ELF-1 (cell line): ENCODE measurements at regions not wholly inside any gene's neighbourhood (a gene's known extent, or its start where the extent isn't known, plus 50 kb on each side); places are given as distances from the start of the nearest gene placed in this dataset.

Experiments used
- DNase-seq: peaks from one replicate; pipeline ENCODE4 v3.0.0-alpha.2; 2016; ENCODE audit warnings: low read depth, low spot score

DNA sequence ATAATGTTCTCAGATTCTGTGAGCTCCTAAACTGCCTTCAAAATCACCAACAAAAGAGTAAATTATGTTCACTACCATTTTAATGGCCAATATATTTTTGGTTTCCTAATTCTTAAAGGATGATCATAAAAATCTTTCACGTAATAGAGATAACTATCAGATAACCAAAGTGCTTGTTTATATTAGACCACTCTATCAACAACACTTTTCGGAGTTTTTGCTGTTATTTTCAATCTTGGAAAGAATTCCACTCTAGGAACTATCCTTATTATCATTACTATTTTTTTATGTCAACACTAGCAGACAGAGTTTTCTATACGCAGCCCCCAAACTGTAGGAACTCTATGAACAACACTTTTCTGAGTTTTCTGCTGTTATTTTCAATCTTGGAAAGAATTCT, 782.5 kb upstream of the ZEB2 start:
- no peak for DNase-seq

DNA sequence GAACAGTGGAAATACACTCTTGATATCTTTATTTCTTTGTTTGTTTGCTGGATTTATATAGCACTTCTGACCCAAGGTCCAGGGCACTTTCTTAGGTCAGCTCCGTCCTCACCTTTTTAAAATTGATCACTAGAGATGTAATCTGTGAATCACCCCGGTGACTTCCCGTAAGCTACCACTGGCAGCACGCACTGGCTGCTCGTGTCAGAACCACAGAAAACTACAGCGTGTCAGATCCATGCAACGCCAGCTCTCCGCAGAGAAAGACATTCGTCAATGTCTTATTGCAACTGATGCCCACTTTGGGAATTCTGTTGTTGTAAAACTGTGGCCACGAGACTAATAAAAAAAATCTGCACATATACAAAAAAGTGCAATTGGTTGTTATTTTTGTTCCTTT, 779.4 kb upstream of the ZEB2 start:
- DNase-seq = no peak

DNA sequence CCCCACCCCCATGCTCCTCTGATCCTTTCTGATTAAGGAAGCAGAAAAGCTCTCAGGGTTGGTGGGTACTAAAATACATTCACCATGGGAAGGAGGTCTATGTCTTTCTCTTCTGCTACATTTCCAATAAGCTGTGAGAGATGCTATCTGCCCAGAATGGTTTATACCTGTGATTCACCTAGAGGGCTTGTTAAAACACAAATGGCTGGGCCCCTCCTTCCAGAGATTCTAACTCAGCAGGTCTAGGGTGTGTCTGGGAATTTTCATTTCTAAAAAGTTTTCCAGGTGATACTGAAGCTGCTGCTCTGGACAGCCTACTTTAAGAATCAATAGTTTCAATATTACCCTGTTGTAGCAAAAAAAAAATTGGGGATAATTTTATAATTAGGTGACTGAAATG, 772.2 kb upstream of the ZEB2 start:
- no peak for DNase-seq

DNA sequence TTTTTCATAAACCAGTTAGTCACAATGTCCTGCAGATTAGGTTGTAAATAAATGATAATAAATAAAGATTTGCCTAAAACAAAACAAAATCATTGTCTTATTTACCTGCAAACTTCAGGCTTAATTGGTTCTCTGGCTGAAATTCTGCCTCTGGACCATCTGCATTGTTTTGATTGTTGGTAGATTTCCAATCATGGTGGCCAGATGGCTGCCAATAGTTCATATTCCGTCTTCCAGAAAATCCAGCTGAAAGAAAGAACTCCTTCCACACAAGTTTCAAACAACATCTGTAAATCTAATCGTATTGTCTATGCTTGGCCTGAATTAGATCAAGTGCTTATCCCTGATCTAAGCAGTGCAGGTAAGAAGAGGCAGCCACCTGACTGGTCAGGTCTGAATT, 771.1 kb upstream of the ZEB2 start:
- no peak for DNase-seq

DNA sequence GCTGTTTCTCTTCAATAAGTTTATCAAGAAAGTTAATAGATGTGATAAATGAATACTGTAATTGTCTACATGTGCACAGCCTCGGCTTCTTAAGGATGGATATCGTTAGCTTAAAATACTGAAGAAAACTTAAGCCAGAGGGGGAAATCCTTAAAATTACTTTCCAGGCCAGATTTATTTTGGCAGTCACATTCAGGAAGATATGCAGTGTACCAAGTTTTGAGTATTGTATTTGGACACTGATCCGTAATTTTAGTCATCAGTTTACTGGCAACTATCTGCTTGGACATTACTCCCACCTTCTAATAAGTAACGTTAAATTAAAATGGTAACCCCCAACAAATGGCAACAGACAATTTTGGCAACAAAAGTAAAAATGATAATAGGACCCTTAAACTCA, 770.0 kb upstream of the ZEB2 start:
- DNase-seq = no peak

DNA sequence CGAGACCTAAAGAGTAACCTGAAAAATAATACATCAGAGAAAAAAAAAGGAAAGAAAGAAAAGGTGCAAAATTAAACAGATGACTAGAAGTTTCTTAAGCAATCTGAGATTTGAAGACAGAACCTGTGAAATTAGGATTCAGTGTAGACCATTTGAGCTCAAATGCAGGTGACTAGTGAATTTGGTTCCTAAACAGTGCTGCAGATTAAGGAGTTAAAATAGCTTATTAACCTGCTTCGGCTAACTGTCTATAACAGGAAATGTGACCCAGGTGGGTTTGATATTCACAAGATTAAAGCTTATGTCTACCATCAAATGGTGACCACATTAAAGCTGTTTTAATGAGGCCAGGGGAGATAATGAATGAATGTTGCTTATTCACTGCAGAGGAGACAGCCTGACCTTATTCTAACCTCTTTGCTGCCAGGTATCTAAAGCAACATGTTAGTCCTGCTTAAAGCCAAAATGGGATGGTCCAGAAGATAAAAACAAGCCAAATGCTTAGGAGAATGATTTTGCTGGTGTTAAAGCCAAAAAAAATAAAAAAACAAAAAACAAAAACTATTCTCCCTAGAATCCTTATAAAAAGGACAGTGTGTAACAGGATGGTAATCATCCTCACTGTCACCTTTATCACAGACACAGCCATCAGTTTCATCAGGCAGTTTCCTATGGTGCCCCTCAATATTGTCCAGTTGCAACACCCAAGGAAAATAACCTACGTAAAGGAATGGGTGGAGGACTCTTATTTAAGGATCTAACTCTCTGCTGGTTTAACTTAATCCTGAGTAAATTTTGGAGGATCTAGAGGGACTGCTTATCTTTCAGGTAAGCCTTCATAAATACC, 769.0 kb upstream of the ZEB2 start:
- DNase-seq = no peak

DNA sequence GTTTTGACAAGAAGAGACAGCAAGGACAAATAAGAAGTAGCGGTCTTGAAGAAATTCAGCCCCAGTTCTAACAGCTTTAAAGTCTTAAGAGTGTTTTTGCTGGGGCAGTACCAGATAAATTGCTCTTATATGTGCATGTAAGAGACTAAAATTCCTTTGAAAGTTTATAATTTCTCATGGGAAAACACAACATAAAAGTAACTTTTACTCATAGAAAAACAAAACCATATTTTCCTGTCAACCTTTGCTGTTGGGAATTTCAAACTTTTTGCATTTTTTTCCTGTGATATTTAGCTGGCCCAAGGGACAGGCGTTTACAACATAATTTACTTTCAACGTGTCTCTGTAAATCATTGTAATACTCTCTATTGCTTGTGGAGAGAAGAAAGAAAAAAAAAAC, 767.8 kb upstream of the ZEB2 start:
- DNase-seq = no peak

DNA sequence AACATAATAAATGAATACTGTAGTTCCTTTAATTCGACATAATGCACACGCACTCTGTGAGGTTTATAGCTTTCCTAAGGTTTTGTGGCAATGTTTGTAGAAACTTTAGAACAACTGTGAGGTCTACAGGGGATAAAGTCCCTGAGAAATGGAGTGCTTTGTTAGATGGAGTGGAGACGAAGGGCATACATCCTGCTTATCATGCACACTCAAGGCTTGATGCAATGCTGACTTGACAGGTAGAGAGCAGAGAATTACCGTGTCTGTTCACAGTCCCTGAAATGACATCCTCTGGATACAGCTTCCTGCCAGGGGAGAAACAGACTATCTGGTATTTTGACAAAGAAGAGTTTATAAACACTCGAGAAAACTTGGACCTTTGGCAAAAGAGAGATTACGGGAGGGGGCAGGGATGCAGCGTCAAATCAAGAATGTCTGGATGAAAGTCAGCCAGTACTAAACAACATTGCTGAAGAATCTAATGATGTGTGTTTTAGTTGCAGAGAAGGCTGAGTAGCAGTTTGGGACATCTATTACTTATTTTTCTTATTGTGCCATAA, 766.9 kb upstream of the ZEB2 start:
- no peak for DNase-seq

DNA sequence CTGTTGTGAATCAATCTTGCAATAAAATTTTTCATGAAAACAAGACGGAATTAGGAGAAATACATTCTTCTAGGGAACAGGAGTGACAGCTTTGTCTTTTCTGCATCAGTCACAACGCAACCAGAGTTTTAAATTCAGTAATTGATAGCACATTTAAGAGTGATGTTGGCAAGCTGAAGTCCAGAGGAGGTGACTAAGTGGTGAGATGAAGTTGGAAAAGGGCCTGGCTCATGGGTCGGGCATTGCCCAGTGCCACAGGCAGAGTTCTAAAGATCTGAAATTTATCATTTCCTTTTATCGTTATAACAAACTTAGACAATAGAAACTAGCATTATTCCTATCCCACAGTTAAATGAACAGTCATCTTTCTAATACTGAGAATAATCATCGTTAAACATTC, 764.6 kb upstream of the ZEB2 start:
- no peak for DNase-seq

DNA sequence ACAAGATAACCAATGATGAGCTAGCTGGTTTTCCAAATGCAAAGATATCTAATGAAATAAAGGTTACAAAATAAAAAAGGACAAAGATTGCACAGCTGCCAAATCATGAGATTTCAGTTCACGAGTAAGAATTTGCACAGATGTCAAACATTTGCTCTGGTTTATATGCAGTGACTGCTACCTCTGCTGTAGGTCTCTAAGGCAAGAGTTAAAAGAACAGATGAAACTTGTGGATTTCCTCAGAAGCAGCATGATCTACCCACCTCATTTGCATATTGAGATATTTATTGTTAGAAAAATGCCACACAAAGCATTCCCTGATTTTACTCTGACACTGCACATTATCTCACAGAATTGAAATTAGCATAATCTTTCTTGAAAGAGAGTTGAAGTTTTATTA, 763.2 kb upstream of the ZEB2 start:
- DNase-seq = no peak

DNA sequence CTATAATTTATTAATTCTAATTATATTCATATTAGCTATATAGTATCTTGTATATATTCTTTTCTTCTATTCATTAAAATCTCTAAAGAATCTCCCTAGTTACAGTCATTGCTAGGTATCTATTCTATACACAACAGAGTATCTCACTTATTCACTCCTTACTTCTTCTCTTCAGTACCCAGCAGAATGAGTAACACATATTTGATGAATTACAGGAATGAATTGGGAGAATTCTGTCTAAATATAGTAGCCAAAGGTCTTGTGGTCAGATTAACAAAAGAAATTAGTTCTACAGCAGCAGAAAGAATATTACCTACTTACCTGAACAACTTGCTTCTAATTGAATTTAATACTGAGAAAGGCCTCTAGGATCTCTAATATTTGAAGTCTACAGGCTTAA, 758.0 kb upstream of the ZEB2 start:
- no peak for DNase-seq

DNA sequence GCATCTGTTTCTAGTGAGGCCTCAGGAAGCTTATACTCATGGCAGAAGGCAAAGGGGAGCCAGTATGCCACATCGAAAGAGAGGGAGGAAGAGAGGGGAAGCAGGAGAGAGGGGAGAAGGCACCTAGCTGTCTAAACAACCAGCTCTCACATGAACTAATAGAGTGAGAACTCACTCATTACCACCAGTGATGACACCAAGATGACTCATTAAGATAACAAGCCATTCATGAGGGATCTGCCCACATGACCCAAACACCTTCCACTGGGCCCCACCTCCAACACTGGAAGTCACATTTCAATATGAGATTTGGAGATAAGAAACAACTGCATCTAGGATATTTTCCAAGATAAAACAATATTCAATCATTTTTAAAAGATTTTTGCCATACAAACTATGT, 753.9 kb upstream of the ZEB2 start:
- DNase-seq = no peak

DNA sequence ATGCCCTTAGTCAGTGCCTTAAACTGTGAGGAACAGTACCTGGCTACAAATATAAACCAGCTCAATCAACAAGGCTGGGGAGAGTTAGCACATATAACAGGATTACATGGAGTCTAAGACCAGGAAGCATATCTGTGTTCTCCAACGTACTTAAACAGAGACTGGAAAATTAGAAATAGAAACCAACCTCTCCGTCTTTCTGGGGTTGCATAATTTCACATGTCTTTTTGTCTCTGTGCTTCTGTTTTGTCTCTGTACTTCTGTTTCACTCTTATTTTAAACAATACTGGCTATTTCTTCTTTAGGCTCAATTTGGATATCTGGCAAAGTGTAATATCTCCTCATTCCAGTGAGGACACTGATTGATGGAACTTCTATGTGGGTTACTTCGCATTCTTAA, 749.0 kb upstream of the ZEB2 start:
- DNase-seq = no peak

DNA sequence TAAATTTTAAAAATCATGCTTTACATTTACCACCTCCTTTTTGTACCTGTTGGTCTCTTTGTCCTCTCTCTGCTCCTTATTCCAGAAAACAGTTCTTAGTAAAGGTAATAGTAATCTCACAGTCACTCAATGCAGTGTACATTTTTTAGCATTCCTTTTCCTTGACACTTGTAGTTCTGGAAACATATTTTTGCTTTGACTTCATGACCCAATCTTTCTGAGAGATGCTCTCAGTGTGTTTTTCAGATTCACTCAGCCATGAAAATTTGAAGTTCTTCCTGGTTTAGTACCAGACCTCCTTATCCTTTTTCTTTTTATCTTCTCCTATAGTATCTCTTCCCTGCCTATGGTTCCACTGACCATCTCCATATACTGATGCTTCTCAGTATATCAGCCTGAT, 747.5 kb upstream of the ZEB2 start:
- DNase-seq = no peak

DNA sequence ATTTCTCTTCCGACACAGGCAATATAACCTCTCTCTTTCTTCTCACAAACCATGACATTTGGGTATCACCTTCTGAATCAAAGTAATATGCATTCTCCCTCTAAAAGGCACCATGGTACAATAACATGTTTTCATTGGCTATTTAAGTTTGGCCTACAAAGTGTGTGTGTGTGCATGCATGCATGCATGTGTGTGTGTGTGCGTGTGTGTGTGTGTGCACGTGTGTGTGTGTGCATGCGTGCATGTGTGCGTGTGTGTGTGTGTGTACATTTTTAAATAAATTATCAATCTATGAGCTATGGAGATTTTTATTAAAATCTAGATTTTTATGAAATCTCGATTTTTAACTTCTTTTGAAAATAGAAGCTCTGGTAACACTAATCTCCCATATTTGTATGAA, 745.3 kb upstream of the ZEB2 start:
- DNase-seq = no peak

DNA sequence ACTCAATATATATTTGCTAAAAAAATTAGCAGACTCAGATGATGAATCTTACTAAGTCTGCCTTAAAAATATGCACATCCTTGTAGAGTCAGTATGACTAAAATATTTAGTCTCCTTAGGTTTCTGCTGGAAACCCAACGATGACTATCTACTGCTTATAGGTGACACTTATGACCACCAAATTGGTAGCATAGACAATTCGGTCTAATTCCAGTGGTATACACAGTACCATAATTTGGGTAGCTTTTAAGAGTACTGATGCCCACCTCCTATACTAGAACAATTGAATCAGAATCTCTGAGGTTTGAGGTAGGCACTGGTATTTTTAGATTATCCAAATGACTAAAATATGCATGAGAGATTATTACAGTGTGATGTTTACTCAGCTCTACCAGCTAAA, 740.8 kb upstream of the ZEB2 start:
- DNase-seq = no peak

DNA sequence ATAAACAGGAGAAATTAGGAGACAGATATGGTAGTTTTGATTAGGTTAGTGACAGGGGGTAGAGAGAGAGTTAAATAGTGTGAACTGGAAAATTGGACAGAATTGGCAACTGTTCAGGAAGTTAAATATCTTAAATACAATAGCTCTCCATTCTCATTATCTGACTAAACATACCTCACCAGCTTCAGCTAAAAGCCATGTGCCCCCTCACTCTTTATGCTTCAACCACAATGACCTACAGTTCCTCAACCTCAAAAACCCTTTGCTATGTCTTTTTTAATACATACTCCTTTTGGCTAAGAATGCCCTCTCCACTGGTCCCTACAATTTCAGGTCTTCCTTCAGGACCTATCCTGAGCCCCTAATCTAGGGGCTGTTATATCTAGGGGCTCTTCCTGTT, 740.2 kb upstream of the ZEB2 start:
- no peak for DNase-seq

DNA sequence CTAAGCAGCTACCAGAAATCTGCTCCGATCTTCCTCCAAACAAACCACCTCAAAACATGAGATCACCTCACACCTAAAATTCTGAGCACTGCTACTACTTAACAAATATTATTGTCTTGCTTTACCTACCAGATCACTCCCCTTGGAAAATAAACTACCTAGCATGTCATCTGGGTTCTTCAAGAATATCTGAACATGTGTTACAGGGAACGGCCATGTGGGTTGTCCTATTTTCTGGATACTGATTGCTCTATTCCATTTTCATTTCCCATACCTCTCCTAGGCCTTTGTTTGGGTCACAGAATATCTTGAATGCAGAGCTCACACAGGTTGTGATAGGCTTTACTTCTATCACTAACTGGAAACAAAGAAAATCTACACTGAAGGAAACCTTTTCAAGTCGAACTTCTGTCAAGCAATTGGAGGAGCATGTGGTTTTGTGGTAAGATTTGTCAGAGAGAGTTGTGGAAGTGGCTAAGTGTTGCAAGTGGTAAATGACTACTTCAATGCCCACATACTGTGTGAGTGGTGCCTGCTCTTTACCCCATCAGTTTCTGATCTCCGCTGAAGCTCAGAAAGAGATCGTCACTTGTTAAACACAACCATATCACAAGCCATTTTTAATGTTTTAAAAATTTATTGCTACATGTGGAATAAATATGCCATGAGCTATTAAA, 739.1 kb upstream of the ZEB2 start:
- no peak for DNase-seq

DNA sequence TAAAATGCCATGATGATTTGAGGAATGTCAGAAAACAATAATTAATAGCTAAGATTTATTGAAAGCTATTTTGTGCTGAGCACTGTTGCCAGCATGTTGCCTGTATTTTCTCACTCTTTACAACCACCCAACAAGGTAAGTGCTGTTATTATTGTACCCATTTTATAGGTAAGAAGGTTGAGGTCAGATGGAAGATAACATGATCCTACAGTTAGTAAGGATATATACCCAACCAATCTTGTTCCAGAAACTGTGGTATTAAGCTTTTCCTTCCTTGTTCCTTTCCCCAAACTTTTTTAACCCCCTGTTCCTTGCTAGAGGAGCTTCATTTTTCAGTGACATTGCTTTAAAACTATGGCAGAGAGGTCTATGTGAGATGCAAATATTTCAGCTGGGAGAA, 738.0 kb upstream of the ZEB2 start:
- DNase-seq = no peak

DNA sequence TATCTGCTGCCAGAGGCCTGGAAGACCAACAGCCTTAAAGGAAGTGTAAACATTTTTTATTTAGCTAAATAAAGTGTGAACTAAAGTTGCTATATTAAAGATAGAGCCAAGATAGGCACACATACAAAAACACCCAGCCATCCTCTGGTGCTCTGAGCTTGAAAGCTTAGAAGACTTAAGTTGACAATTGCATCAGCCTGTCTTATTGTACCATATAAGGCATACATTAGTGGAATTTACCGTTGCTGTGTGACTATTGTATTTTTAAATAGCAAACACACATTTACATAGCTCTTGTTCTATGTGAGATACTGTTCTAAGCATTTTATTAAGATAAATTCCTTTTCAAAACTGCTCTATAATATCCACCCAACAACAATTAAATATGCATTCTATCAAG, 736.6 kb upstream of the ZEB2 start:
- no peak for DNase-seq

DNA sequence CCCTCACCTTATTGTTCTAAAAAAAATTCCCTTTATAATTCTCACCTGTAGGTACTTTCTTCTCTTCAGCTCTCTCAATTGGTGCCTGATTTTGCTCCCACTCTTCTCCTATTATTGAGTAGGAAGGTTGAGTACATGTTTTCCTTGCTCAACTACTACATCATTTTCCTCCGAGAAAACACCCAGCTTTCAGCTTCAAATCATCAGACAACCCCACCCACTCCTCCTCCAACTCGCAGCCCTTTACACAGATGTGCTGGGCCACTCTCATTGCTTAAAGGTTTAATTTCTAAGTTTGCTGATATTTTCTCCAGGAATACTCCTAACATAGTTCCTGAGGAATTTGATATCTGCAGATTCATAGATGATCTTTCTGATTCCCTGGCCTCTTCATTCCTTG, 734.4 kb upstream of the ZEB2 start:
- no peak for DNase-seq

DNA sequence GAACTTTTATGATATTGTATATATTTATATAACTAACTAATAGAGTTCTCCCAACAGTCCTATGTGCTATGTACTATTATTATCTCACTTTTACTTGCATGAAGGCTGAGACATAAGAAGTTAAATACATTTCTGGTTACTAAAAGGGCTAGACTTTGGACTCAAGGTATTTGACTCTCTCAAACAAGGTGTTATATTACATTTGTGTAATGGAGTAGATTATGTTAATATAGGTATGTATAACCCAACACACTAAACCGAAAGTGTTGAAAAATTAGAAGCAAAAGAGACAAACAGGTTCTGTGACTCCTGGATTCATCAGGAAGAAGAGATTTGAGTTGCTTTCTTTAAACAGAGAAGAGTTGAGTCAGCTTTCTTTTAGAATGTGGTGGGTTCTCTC, 733.6 kb upstream of the ZEB2 start:
- no peak for DNase-seq

DNA sequence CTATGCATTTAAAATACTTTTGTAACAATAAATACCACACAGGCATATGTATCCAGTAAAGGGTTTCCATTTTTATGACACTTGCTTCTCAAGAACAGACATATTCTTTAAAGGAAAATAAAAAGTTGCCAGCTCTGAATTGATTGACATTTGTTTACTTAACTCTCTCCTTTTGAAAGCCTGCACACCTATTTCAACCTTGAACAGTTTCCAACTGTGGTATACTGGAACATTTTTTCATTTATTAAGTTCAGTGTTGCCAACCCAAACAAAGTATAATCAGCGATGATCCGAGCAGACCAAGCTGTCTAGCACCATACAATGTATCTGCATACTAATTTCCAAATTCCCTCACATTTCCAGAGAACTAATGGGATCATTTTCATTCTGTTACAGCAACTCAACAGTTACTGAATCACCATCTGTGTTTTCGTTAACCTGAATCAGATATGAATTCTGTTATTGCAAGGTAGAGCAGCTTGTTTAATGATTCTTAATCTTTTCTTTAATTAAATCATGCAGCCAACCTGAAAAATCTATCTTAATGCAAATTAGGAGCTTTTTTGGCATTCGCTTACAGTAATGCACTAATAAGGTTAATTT, 725.5 kb upstream of the ZEB2 start:
- no peak for DNase-seq
